OCI-LY1 (cell line): ENCODE measurements at regions not wholly inside any gene's neighbourhood (a gene's known extent, or its start where the extent isn't known, plus 50 kb on each side); places are given as distances from the start of the nearest gene placed in this dataset.
"Not testable (repeated sequence)": the region's sequence is repeated elsewhere in the genome, so short reads cannot be mapped to it uniquely, and the experiment has no call there.

Source experiments
- H2AFZ ChIP-seq: fragments of 200-600 bp; sonication (generic), shearing (Covaris generic); 2 replicates; pipeline ENCODE4 v1.6.0; 2014; ENCODE audit warnings: antibody characterized with exemption, mild to moderate bottlenecking, low read length
- H3F3A ChIP-seq: fragments of 200-600 bp; sonication (generic), shearing (Covaris generic); 2 replicates; pipeline ENCODE4 v1.6.0; 2014; ENCODE audit warnings: mild to moderate bottlenecking, antibody characterized with exemption, low read length, moderate library complexity; ENCODE audit not compliant: insufficient read depth
- H3K27ac ChIP-seq: fragments of 200-600 bp; sonication (generic); 2 replicates; pipeline ENCODE4 v1.5.1; 2014; ENCODE audit warnings: low read length, mixed run types, mild to moderate bottlenecking, low read depth; ENCODE audit not compliant: poor library complexity, severe bottlenecking
- H3K27me3 ChIP-seq: fragments of 200-600 bp; sonication (generic); 2 replicates; pipeline ENCODE4 v1.6.0; 2014; ENCODE audit warnings: antibody characterized with exemption, mild to moderate bottlenecking, low read length, moderate library complexity; ENCODE audit not compliant: insufficient read depth
- H3K36me3 ChIP-seq: fragments of 200-600 bp; sonication (generic); 2 replicates; pipeline ENCODE4 v1.6.1; 2014; ENCODE audit warnings: mild to moderate bottlenecking, antibody characterized with exemption, low read length, moderate library complexity, mixed read lengths; ENCODE audit not compliant: insufficient read depth
- H3K4me1 ChIP-seq: fragments of 200-600 bp; sonication (generic); 2 replicates; pipeline ENCODE4 v1.5.1; 2014; ENCODE audit warnings: mild to moderate bottlenecking, low read length, moderate library complexity; ENCODE audit not compliant: insufficient read depth, severe bottlenecking
- H3K4me2 ChIP-seq: fragments of 200-600 bp; sonication (generic), shearing (Covaris generic); 2 replicates; pipeline ENCODE4 v1.6.1; 2014; ENCODE audit warnings: low read length
- H3K4me3 ChIP-seq: fragments of 200-600 bp; sonication (generic); 2 replicates; pipeline ENCODE4 v1.5.1; 2014; ENCODE audit warnings: low read length, low read depth, mild to moderate bottlenecking, mixed read lengths; ENCODE audit not compliant: poor library complexity, severe bottlenecking
- H3K79me2 ChIP-seq: fragments of 200-600 bp; shearing (Covaris generic); 2 replicates; pipeline ENCODE4 v1.6.1; 2016; ENCODE audit warnings: mixed run types, low read length, mixed read lengths; ENCODE audit not compliant: insufficient read depth
- H3K9ac ChIP-seq: fragments of 200-600 bp; sonication (generic), shearing (Covaris generic); 2 replicates; pipeline ENCODE4 v1.6.1; 2014; ENCODE audit warnings: mild to moderate bottlenecking, low read length, mixed read lengths
- H3K9me2 ChIP-seq: fragments of 200-600 bp; sonication (generic), shearing (Covaris generic); 2 replicates; pipeline ENCODE4 v1.6.1; 2014; ENCODE audit warnings: low read depth, mild to moderate bottlenecking, low read length, mixed read lengths
- H3K9me3 ChIP-seq: fragments of 200-600 bp; shearing (Covaris generic); 2 replicates; pipeline ENCODE4 v1.6.1; 2014; ENCODE audit warnings: low read length, mixed read lengths
- H4K20me1 ChIP-seq: fragments of 200-600 bp; sonication (generic), shearing (Covaris generic); 2 replicates; pipeline ENCODE4 v1.6.0; 2016; ENCODE audit warnings: mild to moderate bottlenecking, low read length; ENCODE audit not compliant: insufficient read depth
- EZH2 ChIP-seq: fragments of 200-600 bp; sonication (generic), shearing (Covaris generic); IDR thresholded peaks from 2 replicates; pipeline ENCODE4 v1.8.0; 2017; ENCODE audit warnings: borderline replicate concordance, mixed run types, mild to moderate bottlenecking, antibody characterized with exemption, low read length, moderate library complexity, mixed read lengths
- TF ChIP-seq, protein P1 (sequence below): fragments of 200-600 bp; sonication (generic), shearing (Covaris generic); IDR thresholded peaks from 2 replicates; pipeline ENCODE4 v1.5.1; 2017; ENCODE audit warnings: mild to moderate bottlenecking, antibody characterized with exemption, low read length, moderate library complexity, mixed read lengths

DNA sequence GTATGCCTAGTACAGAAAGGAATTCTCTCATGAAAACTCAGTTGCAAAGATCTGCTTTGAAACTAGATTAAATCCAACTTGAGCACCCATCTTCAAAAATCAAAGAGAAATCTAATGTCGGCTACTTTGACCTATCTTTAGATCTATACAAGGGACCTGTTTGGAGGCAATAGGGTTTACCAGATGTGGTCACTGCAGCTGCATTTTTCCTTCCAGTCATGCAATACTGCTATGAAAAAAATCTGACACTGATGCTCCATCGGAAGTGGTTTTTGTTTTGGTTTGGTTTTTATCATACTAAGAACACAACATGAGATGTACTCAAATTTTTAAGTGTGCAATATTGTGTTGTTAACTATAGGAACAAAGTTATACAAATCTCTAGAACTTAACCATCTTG, 169.5 kb downstream of the BCHE start:
- no peak overlapping the region for H2AFZ ChIP-seq
- TF ChIP-seq, protein P1, sequence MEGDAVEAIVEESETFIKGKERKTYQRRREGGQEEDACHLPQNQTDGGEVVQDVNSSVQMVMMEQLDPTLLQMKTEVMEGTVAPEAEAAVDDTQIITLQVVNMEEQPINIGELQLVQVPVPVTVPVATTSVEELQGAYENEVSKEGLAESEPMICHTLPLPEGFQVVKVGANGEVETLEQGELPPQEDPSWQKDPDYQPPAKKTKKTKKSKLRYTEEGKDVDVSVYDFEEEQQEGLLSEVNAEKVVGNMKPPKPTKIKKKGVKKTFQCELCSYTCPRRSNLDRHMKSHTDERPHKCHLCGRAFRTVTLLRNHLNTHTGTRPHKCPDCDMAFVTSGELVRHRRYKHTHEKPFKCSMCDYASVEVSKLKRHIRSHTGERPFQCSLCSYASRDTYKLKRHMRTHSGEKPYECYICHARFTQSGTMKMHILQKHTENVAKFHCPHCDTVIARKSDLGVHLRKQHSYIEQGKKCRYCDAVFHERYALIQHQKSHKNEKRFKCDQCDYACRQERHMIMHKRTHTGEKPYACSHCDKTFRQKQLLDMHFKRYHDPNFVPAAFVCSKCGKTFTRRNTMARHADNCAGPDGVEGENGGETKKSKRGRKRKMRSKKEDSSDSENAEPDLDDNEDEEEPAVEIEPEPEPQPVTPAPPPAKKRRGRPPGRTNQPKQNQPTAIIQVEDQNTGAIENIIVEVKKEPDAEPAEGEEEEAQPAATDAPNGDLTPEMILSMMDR = no peak
- TF ChIP-seq EZH2 = no peak
- H3K27ac ChIP-seq = no peak overlapping the region
- H3K4me1 ChIP-seq = no peaks in the 10 kb centered on the region
- no peaks in the 10 kb centered on the region for H3K9me3 ChIP-seq
- no peaks in the 10 kb centered on the region for H3K79me2 ChIP-seq
- H3F3A ChIP-seq = no peaks in the 10 kb centered on the region
- no peaks in the 10 kb centered on the region for H4K20me1 ChIP-seq
- no peaks in the 10 kb centered on the region for H3K27me3 ChIP-seq
- H3K36me3 ChIP-seq = no peaks in the 10 kb centered on the region
- H3K9me2 ChIP-seq = no peaks in the 10 kb centered on the region
- H3K9ac ChIP-seq = no peak overlapping the region
- H3K4me2 ChIP-seq = no peak overlapping the region
- H3K4me3 ChIP-seq = no peak overlapping the region

GRCh38 chr3:165658027-165658426, 179.2 kb downstream of the BCHE start:
- Histone ChIP-seq H3K4me2 (no peak overlapping the region), H3K4me3 (no peak overlapping the region), H3K9ac (no peak overlapping the region), H3K9me3 (no peaks in the 10 kb centered on the region), H3K27ac (no peak overlapping the region), H3K79me2 (no peaks in the 10 kb centered on the region), H3K27me3 (no peaks in the 10 kb centered on the region), H2AFZ (no peak overlapping the region), H3K4me1 (no peaks in the 10 kb centered on the region), H3F3A (no peaks in the 10 kb centered on the region), H3K36me3 (no peaks in the 10 kb centered on the region), H3K9me2 (peaks cover 3% of the 10 kb centered on the region; the same call in 1 of the 2 replicates), H4K20me1 (no peaks in the 10 kb centered on the region)
- TF ChIP-seq, protein P1 = no peak
- no peak for TF ChIP-seq EZH2

DNA sequence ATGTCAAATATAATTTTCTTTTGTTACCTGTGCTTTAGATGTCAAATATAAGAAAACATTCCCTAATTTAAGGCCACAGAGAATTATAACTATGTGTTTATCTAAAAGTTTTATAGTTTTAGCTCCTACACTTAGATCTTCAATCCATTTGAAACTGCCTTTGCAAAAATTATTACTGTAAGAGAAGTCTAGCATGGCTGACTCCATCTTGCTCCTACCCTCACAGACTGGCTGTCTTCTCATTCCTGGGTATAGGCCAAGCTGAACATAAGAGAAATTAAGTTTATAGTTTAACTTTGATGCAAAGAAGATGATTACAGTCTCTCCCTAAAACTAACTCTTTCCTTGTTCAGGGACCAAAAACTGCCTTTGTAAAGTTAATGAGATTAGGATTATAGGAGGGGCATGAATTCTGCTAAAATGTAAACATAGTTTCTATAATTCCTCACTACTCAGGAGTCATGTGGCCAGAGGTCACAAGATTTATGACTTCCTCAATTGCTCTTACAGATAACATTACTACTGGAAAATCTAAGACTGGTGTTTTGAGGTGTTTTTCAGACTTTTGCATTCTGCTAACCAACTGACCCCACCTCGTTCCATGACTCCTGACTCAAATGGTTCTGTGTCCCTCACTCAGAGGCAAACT, 184.0 kb downstream of the BCHE start:
- Histone ChIP-seq H3K4me1 (no peaks in the 10 kb centered on the region), H3K9me2 (peaks cover 3% of the 10 kb centered on the region; the same call in 1 of the 2 replicates), H3K36me3 (no peaks in the 10 kb centered on the region), H3K79me2 (no peaks in the 10 kb centered on the region), H3K4me2 (no peak overlapping the region), H3K9ac (no peak overlapping the region), H3F3A (no peaks in the 10 kb centered on the region), H4K20me1 (no peaks in the 10 kb centered on the region), H3K4me3 (no peak overlapping the region), H2AFZ (no peak overlapping the region), H3K27me3 (no peaks in the 10 kb centered on the region), H3K27ac (no peak overlapping the region), H3K9me3 (no peaks in the 10 kb centered on the region)
- no peak for TF ChIP-seq EZH2
- TF ChIP-seq, protein P1 = no peak

- H3K4me1 ChIP-seq, H3K9me2 ChIP-seq, H3K27me3 ChIP-seq, H3K9me3 ChIP-seq, H4K20me1 ChIP-seq, H3K9ac ChIP-seq, H3K36me3 ChIP-seq, H2AFZ ChIP-seq, H3K4me2 ChIP-seq, H3F3A ChIP-seq, H3K27ac ChIP-seq, H3K4me3 ChIP-seq, H3K79me2 ChIP-seq: not testable (repeated sequence)
These were observed 187.9 kb downstream of the BCHE start for GRCh38 chr3:165649282-165649681.
